ENCODE measurements at regions not wholly inside any gene's neighbourhood (a gene's known extent, or its start where the extent isn't known, plus 50 kb on each side); places are given as distances from the start of the nearest gene placed in this dataset.

DNA sequence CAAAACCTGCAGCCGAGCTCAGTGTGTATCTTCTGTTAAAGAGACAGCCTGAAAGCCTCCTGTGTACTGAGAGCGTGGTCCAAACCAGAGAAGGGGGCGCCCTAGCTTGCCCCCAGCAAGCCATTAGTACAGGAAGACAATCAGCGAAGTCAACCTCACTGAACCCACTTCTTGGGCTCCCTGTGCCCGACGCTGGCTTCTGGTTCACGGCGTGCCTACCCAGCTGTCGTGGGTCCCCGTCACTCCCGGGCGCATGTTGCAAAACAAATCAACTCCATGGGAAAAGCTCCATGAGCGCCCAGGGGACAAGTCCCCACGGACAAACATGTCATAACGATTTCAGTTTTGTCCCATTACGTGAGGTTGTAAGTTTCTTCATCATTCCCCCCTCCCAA, 326.9 kb downstream of the SH3GL2 start:
- DNase-seq: no peak
- no peak for TF ChIP-seq POLR2A (IDR thresholded peaks at IDR 0.05)
- no peak for TF ChIP-seq CTCF (IDR thresholded peaks at IDR 0.05)
- no peaks in the 10 kb centered on the region for H3K36me3 ChIP-seq
- peaks cover 7 to 55% (median 25%) of the 10 kb centered on the region in 9 donors for H3K27me3 ChIP-seq
- WGBS, 4 donors: 0 to 1% (median 1%) methylated on average over 14 to 16 of the region's 16 CpGs
- no peak overlapping the region for H3K27ac ChIP-seq
- intact Hi-C loops (cut with DNase I): no loop called here
- H3K4me1 ChIP-seq: peaks cover 0 to 22% (median 2%) of the 10 kb centered on the region in 12 donors
- peak overlapping the region in 10 of 12 donors; percentile 12 to 53 (median 41) for H3K4me3 ChIP-seq
- no peaks in the 10 kb centered on the region for H3K9me3 ChIP-seq
- ATAC-seq: no peak

DNA sequence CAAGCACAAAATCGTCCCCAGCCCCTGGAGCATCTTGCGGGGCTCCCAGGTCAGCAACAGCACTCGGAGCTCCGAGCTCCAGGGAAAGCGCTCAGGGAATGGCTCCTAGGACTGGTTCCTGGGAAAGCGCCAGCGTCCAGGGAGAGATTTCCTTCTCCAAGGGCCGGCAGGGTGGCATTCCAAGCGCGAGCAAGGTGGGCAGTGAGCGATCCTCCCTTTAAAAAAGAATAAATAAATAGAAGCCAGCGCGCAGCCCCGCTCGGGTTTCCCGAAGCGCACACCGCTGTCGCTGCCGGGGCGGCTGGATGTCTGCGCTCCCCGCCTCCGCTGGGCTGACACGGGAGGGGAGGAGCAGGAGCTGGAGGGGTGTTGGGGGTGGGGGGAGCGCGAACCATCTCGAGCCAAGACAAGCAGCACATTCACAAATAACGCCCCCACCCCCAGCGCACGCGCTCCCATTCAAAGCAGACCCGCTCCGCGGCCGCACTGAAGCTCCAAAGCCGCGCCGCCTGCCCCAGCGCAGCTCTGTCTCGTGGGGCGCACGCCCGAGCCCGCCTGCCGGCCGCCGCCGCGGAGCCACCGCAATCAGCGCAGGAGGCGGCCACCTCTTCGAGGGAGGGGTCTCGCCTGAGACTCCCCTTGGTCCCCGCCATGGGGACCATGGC, 327.4 kb downstream of the SH3GL2 start:
- peak overlapping the region in 1 of 12 donors; percentile 24 for H3K27ac ChIP-seq
- TF ChIP-seq CTCF (IDR thresholded peaks at IDR 0.05) (no peak), POLR2A (IDR thresholded peaks at IDR 0.05) (no peak)
- peak overlapping the region; percentile 12 to 53 (median 38) for H3K4me3 ChIP-seq
- intact Hi-C loops (cut with DNase I): no loop called here
- no peaks in the 10 kb centered on the region for H3K36me3 ChIP-seq
- peaks cover 0 to 22% (median 2%) of the 10 kb centered on the region in 12 donors for H3K4me1 ChIP-seq
- ATAC-seq (peak in 3 of 4 donors; percentile 24 to 60 (median 43)), DNase-seq (peak in 2 of 5 donors; percentile 23 to 60)
- H3K27me3 ChIP-seq: peaks cover 7 to 55% (median 25%) of the 10 kb centered on the region in 9 donors
- 1 to 2% (median 1%) methylated on average over 10 to 56 of the region's 56 CpGs for WGBS, 4 donors
- no peaks in the 10 kb centered on the region for H3K9me3 ChIP-seq

DNA sequence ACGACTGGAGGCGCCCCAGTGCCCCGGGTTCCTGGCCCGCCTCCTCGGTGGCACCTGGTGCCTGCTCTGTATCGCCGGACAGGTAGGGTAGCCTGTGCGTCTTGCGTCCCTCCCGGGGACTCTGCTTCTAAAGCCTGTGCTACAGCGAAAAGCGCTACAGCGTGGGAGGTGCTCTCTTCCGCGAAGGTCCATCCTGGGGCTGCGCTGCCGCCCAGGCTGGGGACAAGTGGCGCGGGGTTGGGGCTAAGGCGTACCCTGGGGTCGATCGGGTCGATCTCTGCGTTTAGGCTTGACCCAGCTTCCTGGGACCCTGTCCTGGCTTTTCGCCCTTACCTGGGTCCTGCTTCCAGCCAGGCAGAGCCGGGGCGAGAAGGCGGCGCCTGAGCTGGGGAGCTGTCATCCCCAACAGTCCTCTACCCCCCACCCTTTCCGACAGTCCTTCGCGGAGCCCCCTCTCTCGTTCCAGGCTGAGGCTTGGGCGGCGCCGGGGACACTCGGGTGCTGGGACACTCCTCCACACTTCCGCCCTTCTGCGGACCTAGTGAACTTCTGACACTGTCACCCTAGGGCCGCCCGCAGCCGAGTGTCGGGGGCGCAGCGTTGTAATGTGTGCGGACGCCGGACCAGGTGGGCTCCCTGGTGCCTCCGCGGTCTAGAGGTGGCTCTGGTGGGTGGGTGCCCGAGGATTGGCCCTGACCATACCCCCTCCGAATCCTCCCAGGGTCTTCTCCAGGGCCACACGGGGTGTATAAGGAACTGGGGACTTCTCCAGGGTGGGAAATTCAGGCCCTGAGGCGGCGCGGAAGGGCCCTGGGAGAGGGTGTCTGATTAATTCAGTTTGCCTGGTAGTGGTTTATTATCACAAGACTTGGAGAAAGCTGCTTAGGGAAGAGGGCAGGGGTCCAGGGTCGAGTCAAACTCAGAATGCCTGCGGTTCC, 328.2 kb downstream of the SH3GL2 start:
- ATAC-seq: peak in 3 of 4 donors; percentile 41 to 58 (median 54)
- DNase-seq: peak in 2 of 5 donors; percentile 19 to 50
- intact Hi-C loops (cut with DNase I): no loop called here
- TF ChIP-seq CTCF (IDR thresholded peaks at IDR 0.05): no peak
- TF ChIP-seq POLR2A (IDR thresholded peaks at IDR 0.05): no peak
- H3K4me3 ChIP-seq: peak overlapping the region; percentile 12 to 53 (median 38)
- no peaks in the 10 kb centered on the region for H3K36me3 ChIP-seq
- whole genome bisulfite sequencing, 4 donors: 6 to 49% (median 9%) methylated on average over 5 to 58 of the region's 58 CpGs
- H3K4me1 ChIP-seq: peaks cover 0 to 22% (median 2%) of the 10 kb centered on the region in 12 donors
- no peaks in the 10 kb centered on the region for H3K9me3 ChIP-seq
- H3K27ac ChIP-seq: peak overlapping the region in 1 of 12 donors; percentile 24
- peaks cover 7 to 55% (median 25%) of the 10 kb centered on the region in 9 donors for H3K27me3 ChIP-seq

All from heart left ventricle (tissue), 16 donors.